ENCODE measurements at regions not wholly inside any gene's neighbourhood (a gene's known extent, or its start where the extent isn't known, plus 50 kb on each side); places are given as distances from the start of the nearest gene placed in this dataset.
"Not testable (repeated sequence)": the region's sequence is repeated elsewhere in the genome, so short reads cannot be mapped to it uniquely, and the experiment has no call there.

DNA sequence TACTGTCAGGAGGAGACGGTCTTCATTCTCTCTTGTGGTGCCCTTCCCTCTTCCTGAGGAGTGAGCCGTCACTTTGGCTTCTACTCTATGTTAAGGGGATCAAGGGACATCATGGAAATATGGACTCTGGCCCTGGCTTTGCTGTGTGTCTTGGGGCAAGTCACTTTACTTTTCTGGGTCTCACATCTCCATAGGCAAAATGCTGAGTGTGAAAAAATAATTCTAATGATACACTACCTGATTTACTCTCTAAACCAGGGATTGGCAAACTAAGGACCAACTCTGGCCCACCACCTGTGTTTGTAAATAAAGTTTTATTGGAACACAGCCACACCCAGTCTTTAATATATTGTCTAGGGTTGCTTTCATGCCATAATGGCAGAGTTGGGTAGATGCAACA, 548.7 kb upstream of the CDH5 start:
- Histone ChIP-seq H3K4me1 (ENCODE audit: control insufficient read depth, insufficient read depth, low read length) (peaks cover 4% of the 10 kb centered on the region; the same call in 1 of the 2 replicates), H3K27me3 (ENCODE audit: control insufficient read depth, insufficient read depth, low read length) (no peaks in the 10 kb centered on the region), H3K4me3 (ENCODE audit: low read length) (no peak overlapping the region), H3K9me3 (ENCODE audit: control insufficient read depth, insufficient read depth, low read length) (no peaks in the 10 kb centered on the region), H3K36me3 (ENCODE audit: control insufficient read depth, insufficient read depth, low read length) (no peaks in the 10 kb centered on the region), H3K27ac (ENCODE audit: low read length) (no peak overlapping the region)
- DNase-seq (ENCODE audit: low read depth, low spot score): no peak
- no CpG with 5 or more reads among the region's 2 CpGs for WGBS (ENCODE audit: insufficient coverage, insufficient read length)

DNA sequence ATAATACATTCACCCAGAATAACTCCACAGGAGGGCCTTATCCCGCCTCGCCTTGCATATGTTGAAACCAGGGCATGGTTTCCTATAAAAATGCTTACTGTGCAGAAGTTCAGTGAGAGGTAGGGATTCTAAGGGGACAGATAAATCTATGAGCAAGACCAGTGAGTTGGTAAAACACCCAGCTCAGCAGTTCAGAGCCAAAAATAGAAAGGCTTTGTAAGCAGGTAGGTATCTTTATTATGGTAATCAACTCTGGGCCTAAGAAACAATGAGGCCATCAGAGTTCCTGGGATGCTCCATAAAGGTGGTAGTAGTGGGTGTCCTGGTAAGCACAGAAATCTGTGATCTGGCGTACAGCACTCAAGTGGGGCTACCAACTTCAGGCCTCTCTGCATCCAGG, 549.4 kb upstream of the CDH5 start:
- WGBS (ENCODE audit: insufficient coverage, insufficient read length): no CpG with 5 or more reads among the region's 3 CpGs
- peak; percentile 45 for DNase-seq (ENCODE audit: low read depth, low spot score)
- Histone ChIP-seq H3K27me3 (ENCODE audit: control insufficient read depth, insufficient read depth, low read length) (no peaks in the 10 kb centered on the region), H3K9me3 (ENCODE audit: control insufficient read depth, insufficient read depth, low read length) (no peaks in the 10 kb centered on the region), H3K36me3 (ENCODE audit: control insufficient read depth, insufficient read depth, low read length) (no peaks in the 10 kb centered on the region), H3K4me1 (ENCODE audit: control insufficient read depth, insufficient read depth, low read length) (peaks cover 4% of the 10 kb centered on the region; the same call in 1 of the 2 replicates), H3K27ac (ENCODE audit: low read length) (no peak overlapping the region), H3K4me3 (ENCODE audit: low read length) (no peak overlapping the region)

DNA sequence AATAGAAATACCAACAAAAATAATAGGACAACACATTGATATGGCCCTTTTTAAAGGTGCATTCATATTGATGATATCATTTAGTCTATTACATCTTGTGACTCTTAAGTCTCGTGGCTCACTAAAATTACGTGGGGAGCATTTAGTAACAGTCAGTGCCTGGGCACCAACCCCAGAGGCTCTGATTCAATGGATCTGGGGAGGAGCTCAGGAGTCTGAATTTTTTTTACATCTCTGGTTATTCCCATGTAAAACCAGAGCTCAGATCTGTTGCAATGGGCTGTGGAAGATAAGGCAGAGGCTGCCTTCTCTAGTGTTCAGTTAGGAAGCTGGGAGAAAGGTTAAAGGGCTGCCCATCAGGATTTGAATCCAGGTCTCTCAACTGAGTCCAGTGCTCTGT, 549.9 kb upstream of the CDH5 start:
- WGBS (ENCODE audit: insufficient coverage, insufficient read length): no CpG with 5 or more reads among the region's 2 CpGs
- Histone ChIP-seq H3K4me1 (ENCODE audit: control insufficient read depth, insufficient read depth, low read length) (peaks cover 4% of the 10 kb centered on the region; the same call in 1 of the 2 replicates), H3K27me3 (ENCODE audit: control insufficient read depth, insufficient read depth, low read length) (no peaks in the 10 kb centered on the region), H3K4me3 (ENCODE audit: low read length) (no peak overlapping the region), H3K27ac (ENCODE audit: low read length) (no peak overlapping the region), H3K36me3 (ENCODE audit: control insufficient read depth, insufficient read depth, low read length) (no peaks in the 10 kb centered on the region), H3K9me3 (ENCODE audit: control insufficient read depth, insufficient read depth, low read length) (no peaks in the 10 kb centered on the region)
- DNase-seq (ENCODE audit: low read depth, low spot score): no peak

DNA sequence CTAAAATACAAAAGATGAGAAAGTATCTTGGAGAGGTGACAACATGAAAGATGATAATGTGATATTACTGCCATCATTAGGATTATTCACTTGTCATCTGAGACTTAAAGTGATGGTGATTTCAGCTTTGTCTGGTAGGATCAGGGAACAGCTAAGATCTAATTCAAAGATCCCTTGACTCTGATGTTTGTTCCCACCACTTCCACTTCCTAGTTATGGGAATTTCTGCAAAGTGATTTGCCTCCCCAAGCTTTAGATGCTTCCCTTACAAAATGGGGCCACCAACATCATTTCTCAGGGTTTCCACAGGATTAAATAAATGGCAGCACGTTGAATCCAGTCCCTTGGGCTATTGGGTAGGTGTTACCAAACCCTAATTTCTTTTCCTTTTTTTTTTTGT, 550.8 kb upstream of the CDH5 start:
- no peak overlapping the region for H3K4me3 ChIP-seq (ENCODE audit: low read length)

DNA sequence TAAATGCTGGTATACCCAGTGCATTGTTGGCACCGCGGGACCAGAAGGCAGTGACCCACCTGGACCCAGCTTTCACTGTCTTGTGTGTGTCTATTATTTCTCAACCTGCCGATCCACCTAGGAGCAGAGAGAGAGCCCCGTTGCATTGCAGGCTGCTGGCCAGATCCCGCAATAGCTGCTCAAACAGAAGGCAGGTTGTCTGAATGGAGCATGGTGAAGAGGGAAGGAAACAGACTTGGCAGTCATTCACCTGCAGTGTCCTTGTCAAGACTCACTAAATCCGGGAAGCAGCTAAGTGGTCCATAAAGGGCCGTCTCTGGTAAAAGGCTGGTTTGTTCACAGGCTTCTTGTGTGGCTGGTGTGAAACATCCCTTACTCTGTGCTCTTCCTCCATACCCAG, 552.6 kb upstream of the CDH5 start:
- no CpG with 5 or more reads among the region's 7 CpGs for WGBS (ENCODE audit: insufficient coverage, insufficient read length)
- not testable (repeated sequence) for H3K9me3 ChIP-seq (ENCODE audit: control insufficient read depth, insufficient read depth, low read length); DNase-seq (ENCODE audit: low read depth, low spot score); H3K4me1 ChIP-seq (ENCODE audit: control insufficient read depth, insufficient read depth, low read length); H3K27ac ChIP-seq (ENCODE audit: low read length); H3K27me3 ChIP-seq (ENCODE audit: control insufficient read depth, insufficient read depth, low read length); H3K36me3 ChIP-seq (ENCODE audit: control insufficient read depth, insufficient read depth, low read length); H3K4me3 ChIP-seq (ENCODE audit: low read length)

More for the DNA sequence above, 550.8 kb upstream of the CDH5 start:
- WGBS (ENCODE audit: insufficient coverage, insufficient read length): no CpG with 5 or more reads among the region's 1 CpG
- no peak overlapping the region for H3K27ac ChIP-seq (ENCODE audit: low read length)
- no peak for DNase-seq (ENCODE audit: low read depth, low spot score)
- no peaks in the 10 kb centered on the region for H3K9me3 ChIP-seq (ENCODE audit: control insufficient read depth, insufficient read depth, low read length)
- H3K27me3 ChIP-seq (ENCODE audit: control insufficient read depth, insufficient read depth, low read length): no peaks in the 10 kb centered on the region
- H3K36me3 ChIP-seq (ENCODE audit: control insufficient read depth, insufficient read depth, low read length): no peaks in the 10 kb centered on the region
- H3K4me1 ChIP-seq (ENCODE audit: control insufficient read depth, insufficient read depth, low read length): peaks cover 4% of the 10 kb centered on the region; the same call in 1 of the 2 replicates

DNA sequence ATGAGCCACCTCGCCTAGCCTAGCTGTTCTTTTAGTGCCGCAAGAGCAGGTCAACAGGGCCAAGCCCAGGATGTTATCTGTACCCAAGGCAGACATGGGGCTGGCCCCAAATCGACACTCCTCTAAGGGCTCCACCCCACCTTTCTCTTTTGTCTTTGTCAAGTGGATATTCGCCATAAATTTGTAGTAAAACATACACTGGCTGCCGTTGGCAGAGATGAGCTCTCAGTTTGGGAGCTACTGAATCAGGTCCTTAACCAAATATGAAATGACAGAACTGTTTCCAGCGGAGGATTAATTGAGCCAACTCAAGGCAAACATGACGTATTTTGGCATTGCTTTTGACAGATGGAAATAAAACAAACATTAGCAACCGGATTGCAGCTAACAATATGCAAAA, 556.9 kb upstream of the CDH5 start:
- no CpG with 5 or more reads among the region's 8 CpGs for WGBS (ENCODE audit: insufficient coverage, insufficient read length)

DNA sequence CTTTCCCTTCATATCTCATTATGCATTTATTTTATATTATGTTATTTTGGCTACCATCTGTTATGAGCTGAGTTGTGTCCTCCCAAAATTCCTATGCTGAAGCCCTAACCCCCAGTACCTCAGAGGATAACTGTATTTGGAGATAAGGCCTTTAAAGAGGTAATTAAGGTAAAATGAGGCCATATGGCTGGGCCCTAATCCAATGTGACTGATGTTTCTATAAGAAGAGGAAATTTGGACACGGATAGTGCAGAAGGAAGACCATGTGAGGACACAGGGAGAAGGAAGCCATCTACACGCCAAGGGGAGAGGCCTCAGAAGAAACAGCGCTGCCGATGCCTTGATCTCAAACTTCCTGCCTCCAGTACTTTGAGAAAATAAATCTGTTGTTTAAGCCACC, 557.7 kb upstream of the CDH5 start:
- H3K4me3 ChIP-seq (ENCODE audit: low read length): no peak overlapping the region
- no peak overlapping the region for H3K27ac ChIP-seq (ENCODE audit: low read length)
- H3K36me3 ChIP-seq (ENCODE audit: control insufficient read depth, insufficient read depth, low read length): no peaks in the 10 kb centered on the region
- no CpG with 5 or more reads among the region's 4 CpGs for WGBS (ENCODE audit: insufficient coverage, insufficient read length)
- no peaks in the 10 kb centered on the region for H3K27me3 ChIP-seq (ENCODE audit: control insufficient read depth, insufficient read depth, low read length)
- H3K4me1 ChIP-seq (ENCODE audit: control insufficient read depth, insufficient read depth, low read length): no peaks in the 10 kb centered on the region; the same call in 1 of the 2 replicates
- no peak for DNase-seq (ENCODE audit: low read depth, low spot score)
- H3K9me3 ChIP-seq (ENCODE audit: control insufficient read depth, insufficient read depth, low read length): no peaks in the 10 kb centered on the region

More for the DNA sequence above, 556.9 kb upstream of the CDH5 start:
- DNase-seq (ENCODE audit: low read depth, low spot score): no peak
- Histone ChIP-seq H3K27ac (ENCODE audit: low read length) (no peak overlapping the region), H3K4me3 (ENCODE audit: low read length) (no peak overlapping the region), H3K9me3 (ENCODE audit: control insufficient read depth, insufficient read depth, low read length) (no peaks in the 10 kb centered on the region), H3K4me1 (ENCODE audit: control insufficient read depth, insufficient read depth, low read length) (no peaks in the 10 kb centered on the region; the same call in 1 of the 2 replicates), H3K36me3 (ENCODE audit: control insufficient read depth, insufficient read depth, low read length) (no peaks in the 10 kb centered on the region), H3K27me3 (ENCODE audit: control insufficient read depth, insufficient read depth, low read length) (no peaks in the 10 kb centered on the region)

DNA sequence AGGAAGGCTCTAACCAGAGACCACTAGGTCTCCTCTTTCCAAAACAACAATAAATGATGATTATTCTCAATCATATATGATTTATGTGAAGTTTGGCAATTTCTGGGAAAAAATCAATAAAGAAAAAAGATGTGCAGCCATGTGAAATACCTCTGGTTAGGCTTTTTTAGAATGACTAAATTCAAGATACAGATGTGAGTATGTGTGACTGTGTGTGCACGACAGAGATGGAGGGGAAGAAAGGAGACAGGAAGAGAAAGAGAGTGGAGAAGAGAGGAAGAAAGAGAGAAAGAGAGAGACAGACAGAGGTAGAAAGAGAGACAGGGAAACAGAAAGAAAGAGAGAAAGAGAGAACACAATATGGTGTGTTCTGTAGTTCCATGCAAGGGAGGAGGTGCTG, 558.6 kb upstream of the CDH5 start:
- Histone ChIP-seq H3K36me3 (ENCODE audit: control insufficient read depth, insufficient read depth, low read length) (no peaks in the 10 kb centered on the region), H3K9me3 (ENCODE audit: control insufficient read depth, insufficient read depth, low read length) (no peaks in the 10 kb centered on the region), H3K4me3 (ENCODE audit: low read length) (no peak overlapping the region), H3K4me1 (ENCODE audit: control insufficient read depth, insufficient read depth, low read length) (no peaks in the 10 kb centered on the region; the same call in 1 of the 2 replicates), H3K27ac (ENCODE audit: low read length) (no peak overlapping the region), H3K27me3 (ENCODE audit: control insufficient read depth, insufficient read depth, low read length) (no peaks in the 10 kb centered on the region)
- DNase-seq (ENCODE audit: low read depth, low spot score): no peak
- WGBS (ENCODE audit: insufficient coverage, insufficient read length): no CpG with 5 or more reads among the region's 1 CpG

DNA sequence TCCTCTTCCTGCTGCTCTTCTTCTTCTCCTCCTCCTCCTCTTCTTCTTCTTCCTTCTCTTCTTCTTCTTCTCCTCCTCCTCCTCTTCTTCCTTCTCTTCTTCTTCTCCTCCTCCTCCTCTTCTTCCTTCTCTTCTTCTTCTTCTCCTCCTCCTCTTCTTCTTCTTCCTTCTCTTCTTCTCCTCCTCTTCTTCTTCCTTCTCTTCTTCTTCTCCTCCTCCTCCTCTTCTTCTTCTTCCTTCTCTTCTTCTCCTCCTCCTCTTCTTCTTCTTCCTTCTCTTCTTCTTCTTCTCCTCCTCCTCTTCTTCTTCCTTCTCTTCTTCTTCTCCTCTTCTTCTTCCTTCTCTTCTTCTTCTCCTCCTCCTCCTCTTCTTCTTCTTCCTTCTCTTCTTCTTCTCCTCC, 560.8 kb upstream of the CDH5 start:
- not testable (repeated sequence) for DNase-seq (ENCODE audit: low read depth, low spot score); H3K27ac ChIP-seq (ENCODE audit: low read length)

DNA sequence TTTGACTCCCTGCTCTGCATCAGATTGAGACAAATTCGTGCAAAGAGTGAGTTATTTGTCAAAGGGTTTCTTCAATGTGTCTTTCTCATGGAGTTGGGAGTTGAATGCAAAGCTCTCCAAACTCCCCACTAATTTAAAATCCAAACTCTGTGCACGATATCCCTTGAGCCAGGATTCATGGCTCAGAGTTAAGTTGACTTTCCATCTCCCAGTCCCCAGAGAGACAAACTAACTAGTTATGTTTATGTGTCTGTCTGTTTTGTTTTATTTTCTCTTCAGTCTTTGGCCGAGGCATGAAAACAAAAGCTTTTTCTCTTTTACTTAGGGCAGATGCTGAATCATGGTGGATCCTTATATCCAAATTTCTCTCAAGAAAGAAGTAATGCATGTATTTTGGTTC, 570.0 kb upstream of the CDH5 start:
- H3K4me1 ChIP-seq (ENCODE audit: control insufficient read depth, insufficient read depth, low read length): no peaks in the 10 kb centered on the region
- DNase-seq (ENCODE audit: low read depth, low spot score): no peak
- no peak overlapping the region for H3K4me3 ChIP-seq (ENCODE audit: low read length)
- no peaks in the 10 kb centered on the region for H3K36me3 ChIP-seq (ENCODE audit: control insufficient read depth, insufficient read depth, low read length)
- no peaks in the 10 kb centered on the region for H3K27me3 ChIP-seq (ENCODE audit: control insufficient read depth, insufficient read depth, low read length)
- WGBS (ENCODE audit: insufficient coverage, insufficient read length): no CpG with 5 or more reads among the region's 3 CpGs
- no peaks in the 10 kb centered on the region for H3K9me3 ChIP-seq (ENCODE audit: control insufficient read depth, insufficient read depth, low read length)
- H3K27ac ChIP-seq (ENCODE audit: low read length): no peak overlapping the region

More for the DNA sequence above, 560.8 kb upstream of the CDH5 start:
- H3K27me3 ChIP-seq (ENCODE audit: control insufficient read depth, insufficient read depth, low read length); H3K36me3 ChIP-seq (ENCODE audit: control insufficient read depth, insufficient read depth, low read length); H3K4me3 ChIP-seq (ENCODE audit: low read length); H3K9me3 ChIP-seq (ENCODE audit: control insufficient read depth, insufficient read depth, low read length); H3K4me1 ChIP-seq (ENCODE audit: control insufficient read depth, insufficient read depth, low read length): not testable (repeated sequence)

DNA sequence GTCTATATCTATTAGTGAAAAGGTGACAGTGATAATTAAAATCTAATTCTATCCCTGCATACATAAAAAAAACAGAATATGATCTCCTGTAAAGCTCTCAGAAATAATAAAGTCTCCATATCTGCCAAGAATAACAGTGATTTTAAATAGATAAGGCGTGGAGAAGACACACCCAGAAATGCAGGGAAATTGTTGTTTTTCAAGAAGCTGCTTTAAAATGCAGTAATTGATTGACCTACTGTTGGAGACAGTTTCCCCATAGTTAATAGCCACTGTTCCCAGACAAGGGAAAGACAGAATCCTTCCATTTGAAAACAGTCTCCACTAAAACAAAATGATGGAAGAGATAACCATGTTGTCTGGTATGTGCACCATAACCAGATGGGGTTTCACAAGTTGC, 571.5 kb upstream of the CDH5 start:
- Histone ChIP-seq H3K27me3 (ENCODE audit: control insufficient read depth, insufficient read depth, low read length) (no peaks in the 10 kb centered on the region), H3K4me3 (ENCODE audit: low read length) (no peak overlapping the region), H3K9me3 (ENCODE audit: control insufficient read depth, insufficient read depth, low read length) (no peaks in the 10 kb centered on the region), H3K4me1 (ENCODE audit: control insufficient read depth, insufficient read depth, low read length) (no peaks in the 10 kb centered on the region), H3K27ac (ENCODE audit: low read length) (no peak overlapping the region), H3K36me3 (ENCODE audit: control insufficient read depth, insufficient read depth, low read length) (no peaks in the 10 kb centered on the region)
- no CpG with 5 or more reads among the region's 1 CpG for WGBS (ENCODE audit: insufficient coverage, insufficient read length)
- DNase-seq (ENCODE audit: low read depth, low spot score): no peak
